ENCODE measurements at regions not wholly inside any gene's neighbourhood (a gene's known extent, or its start where the extent isn't known, plus 50 kb on each side); places are given as distances from the start of the nearest gene placed in this dataset.

- TF ChIP-seq RARB (CRISPR knock-in tag; IDR thresholded peaks at IDR 0.05) = no peak
- TF ChIP-seq TSHZ2 (CRISPR knock-in tag; IDR thresholded peaks at IDR 0.05) = no peak
- no peak for TF ChIP-seq PPARA (CRISPR knock-in tag; IDR thresholded peaks at IDR 0.05; ENCODE audit: borderline replicate concordance)
- no peak for TF ChIP-seq PATZ1 (CRISPR knock-in tag; IDR thresholded peaks at IDR 0.05; ENCODE audit: borderline replicate concordance)
- TF ChIP-seq SNAI2 (CRISPR knock-in tag; IDR thresholded peaks at IDR 0.05) = no peak
These were observed 334.1 kb downstream of the TOX3 start for GRCh38 chr16:52212841-52213240.
